ENCODE measurements at regions not wholly inside any gene's neighbourhood (a gene's known extent, or its start where the extent isn't known, plus 50 kb on each side); places are given as distances from the start of the nearest gene placed in this dataset.

DNA sequence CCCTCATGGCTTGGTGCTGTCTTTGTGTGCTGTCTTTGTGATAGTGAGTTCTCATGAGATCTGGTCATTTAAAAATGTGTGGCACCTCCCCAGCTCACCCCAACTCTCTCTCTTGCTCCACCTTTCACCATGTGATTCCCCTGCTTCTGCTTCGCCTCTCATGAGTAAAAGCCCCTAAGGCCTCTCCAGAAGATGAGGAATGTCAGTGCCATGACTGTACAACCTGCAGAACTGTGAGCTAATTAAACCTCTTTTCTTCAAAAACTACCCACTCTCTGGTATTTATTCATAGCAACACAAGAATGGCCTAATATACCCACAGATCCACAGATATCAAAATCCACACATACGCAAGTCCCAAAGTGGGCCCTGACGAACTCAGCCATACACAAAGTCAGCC lies 88.9 kb upstream of the PPP2R5A start:
- no peaks in the 10 kb centered on the region for H3K9me3 ChIP-seq (ENCODE audit: low read length)
- H3K4me3 ChIP-seq (ENCODE audit: low read length): no peak overlapping the region
- ChIA-PET CTCF (no interaction called here), POLR2A (no interaction called here)
- peaks cover 0 to 3% (median 0%) of the 10 kb centered on the region in 3 donors for H3K4me1 Mint-ChIP-seq
- peaks cover 0 to 16% (median 5%) of the 10 kb centered on the region in 3 donors for H3K36me3 Mint-ChIP-seq
- no peak overlapping the region for H3K4me3 Mint-ChIP-seq
- H3K9me3 Mint-ChIP-seq: peaks cover 3 to 12% (median 6%) of the 10 kb centered on the region in 5 donors
- H3K36me3 ChIP-seq (ENCODE audit: insufficient read depth, low read length): no peaks in the 10 kb centered on the region
- no peak overlapping the region for H3K27ac Mint-ChIP-seq
- no peaks in the 10 kb centered on the region for H3K4me1 ChIP-seq (ENCODE audit: insufficient read depth, low read length)
- no peak for DNase-seq
- no peaks in the 10 kb centered on the region for H3K27me3 ChIP-seq (ENCODE audit: insufficient read depth, low read length, poor library complexity, severe bottlenecking)
- no peak overlapping the region for H3K27ac ChIP-seq (ENCODE audit: low read depth, low read length)
- H3K27me3 Mint-ChIP-seq: peaks cover 0 to 2% of the 10 kb centered on the region in 2 donors

DNA sequence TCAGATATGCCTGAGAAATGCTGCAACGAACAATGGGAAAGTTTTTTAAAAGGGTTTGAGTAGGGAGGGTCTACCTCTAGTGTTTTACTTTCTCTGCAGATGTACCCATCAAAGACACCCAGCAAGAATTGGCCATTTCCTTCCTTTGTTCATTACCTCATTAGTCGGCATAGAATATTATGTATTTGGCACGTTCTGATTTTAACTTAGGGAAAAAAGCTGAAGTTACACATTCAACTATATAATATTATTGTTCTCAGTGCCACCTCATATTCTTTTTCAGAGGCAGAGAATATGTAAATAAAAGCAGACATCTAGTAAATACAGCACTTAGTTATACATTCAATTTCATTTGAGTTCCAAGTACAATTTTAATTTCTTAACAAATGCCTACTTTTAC lies 83.7 kb upstream of the PPP2R5A start:
- Histone ChIP-seq H3K4me1 (ENCODE audit: insufficient read depth, low read length) (no peaks in the 10 kb centered on the region), H3K27me3 (ENCODE audit: insufficient read depth, low read length, poor library complexity, severe bottlenecking) (no peaks in the 10 kb centered on the region), H3K36me3 (ENCODE audit: insufficient read depth, low read length) (no peaks in the 10 kb centered on the region), H3K27ac (ENCODE audit: low read depth, low read length) (no peak overlapping the region), H3K4me3 (ENCODE audit: low read length) (no peak overlapping the region), H3K9me3 (ENCODE audit: low read length) (no peaks in the 10 kb centered on the region)
- peak overlapping the region in 1 of 8 donors; percentile 26 for H3K27ac Mint-ChIP-seq
- peaks cover 0 to 5% (median 0%) of the 10 kb centered on the region in 5 donors for H3K9me3 Mint-ChIP-seq
- H3K4me1 Mint-ChIP-seq: peaks cover 0 to 5% (median 4%) of the 10 kb centered on the region in 3 donors
- ChIA-PET POLR2A (interaction anchor here (0.6 kb wide), 1 partner anchor 25 kb away, joined by 3 read pairs; no protein-coding TSS in a partner anchor), CTCF (interaction anchor here (1.0 to 1.2 kb wide), 2 partner anchors 10 to 39 kb away, joined by 3 read pairs; no protein-coding TSS in a partner anchor)
- H3K36me3 Mint-ChIP-seq: peaks cover 0 to under 1% (median 0%) of the 10 kb centered on the region in 3 donors
- no peak overlapping the region for H3K4me3 Mint-ChIP-seq
- DNase-seq: no peak
- H3K27me3 Mint-ChIP-seq: peaks cover 2 to 6% of the 10 kb centered on the region in 2 donors

DNA sequence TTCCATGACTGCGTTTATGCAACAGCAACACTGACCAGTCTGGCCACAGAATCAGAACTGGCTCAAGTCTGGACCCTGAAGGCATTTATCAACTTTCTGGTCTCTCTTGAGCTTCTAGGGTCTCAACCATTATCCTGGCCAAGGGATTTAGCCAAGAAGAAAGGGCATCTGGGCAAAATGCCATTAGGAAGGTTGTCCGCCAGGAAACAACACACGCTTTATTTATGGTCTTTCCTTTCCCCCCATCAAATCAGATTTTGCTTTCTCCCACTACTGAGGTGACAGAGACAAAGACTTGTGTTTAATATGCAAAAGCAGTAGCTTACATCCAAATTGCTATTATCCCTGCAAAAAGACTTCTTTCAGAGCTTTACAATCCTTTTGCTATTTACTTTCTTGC lies 81.6 kb upstream of the PPP2R5A start:
- CTCF ChIA-PET: no interaction called here
- H3K27ac ChIP-seq (ENCODE audit: low read depth, low read length): no peak overlapping the region

DNA sequence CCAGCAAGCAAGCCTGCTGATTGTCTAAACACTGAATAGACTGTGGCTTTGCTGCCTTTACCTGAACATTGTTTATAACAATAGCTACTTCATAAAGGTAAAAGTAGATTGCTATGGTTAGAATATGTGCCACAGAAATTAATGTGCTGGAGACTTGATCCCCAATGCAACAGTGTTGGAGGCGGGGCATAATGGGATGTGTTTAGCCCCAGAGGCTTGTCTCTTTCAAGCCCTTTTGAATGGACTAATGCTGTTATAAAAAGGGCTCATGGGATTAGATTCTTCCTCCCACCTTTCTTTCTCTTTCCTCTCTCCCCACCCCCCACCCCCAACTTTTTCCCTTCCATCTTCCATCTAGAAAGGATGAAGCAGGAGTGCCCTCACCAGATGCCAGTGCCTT lies 80.2 kb upstream of the PPP2R5A start:
- H3K27me3 ChIP-seq (ENCODE audit: insufficient read depth, low read length, poor library complexity, severe bottlenecking): no peaks in the 10 kb centered on the region
- peaks cover 0 to 5% (median 0%) of the 10 kb centered on the region in 5 donors for H3K9me3 Mint-ChIP-seq
- ChIA-PET CTCF (no interaction called here), POLR2A (no interaction called here)
- H3K36me3 Mint-ChIP-seq: no peaks in the 10 kb centered on the region
- DNase-seq: no peak
- peaks cover 0 to 5% (median 4%) of the 10 kb centered on the region in 3 donors for H3K4me1 Mint-ChIP-seq
- no peaks in the 10 kb centered on the region for H3K9me3 ChIP-seq (ENCODE audit: low read length)
- H3K27ac ChIP-seq (ENCODE audit: low read depth, low read length): no peak overlapping the region
- H3K27ac Mint-ChIP-seq: no peak overlapping the region
- H3K36me3 ChIP-seq (ENCODE audit: insufficient read depth, low read length): no peaks in the 10 kb centered on the region
- H3K27me3 Mint-ChIP-seq: peaks cover 3 to 6% of the 10 kb centered on the region in 2 donors
- no peak overlapping the region for H3K4me3 Mint-ChIP-seq
- no peak overlapping the region for H3K4me3 ChIP-seq (ENCODE audit: low read length)
- no peaks in the 10 kb centered on the region for H3K4me1 ChIP-seq (ENCODE audit: insufficient read depth, low read length)

More for the DNA sequence above, 81.6 kb upstream of the PPP2R5A start:
- Histone ChIP-seq H3K27me3 (ENCODE audit: insufficient read depth, low read length, poor library complexity, severe bottlenecking) (no peaks in the 10 kb centered on the region), H3K9me3 (ENCODE audit: low read length) (no peaks in the 10 kb centered on the region), H3K4me1 (ENCODE audit: insufficient read depth, low read length) (no peaks in the 10 kb centered on the region), H3K36me3 (ENCODE audit: insufficient read depth, low read length) (no peaks in the 10 kb centered on the region), H3K4me3 (ENCODE audit: low read length) (no peak overlapping the region)
- POLR2A ChIA-PET: no interaction called here
- Mint-ChIP-seq H3K27ac (no peak overlapping the region), H3K36me3 (no peaks in the 10 kb centered on the region), H3K4me1 (peaks cover 0 to 5% (median 4%) of the 10 kb centered on the region in 3 donors), H3K9me3 (peaks cover 0 to 5% (median 0%) of the 10 kb centered on the region in 5 donors), H3K4me3 (no peak overlapping the region), H3K27me3 (peaks cover 2 to 6% of the 10 kb centered on the region in 2 donors)
- DNase-seq: no peak

DNA sequence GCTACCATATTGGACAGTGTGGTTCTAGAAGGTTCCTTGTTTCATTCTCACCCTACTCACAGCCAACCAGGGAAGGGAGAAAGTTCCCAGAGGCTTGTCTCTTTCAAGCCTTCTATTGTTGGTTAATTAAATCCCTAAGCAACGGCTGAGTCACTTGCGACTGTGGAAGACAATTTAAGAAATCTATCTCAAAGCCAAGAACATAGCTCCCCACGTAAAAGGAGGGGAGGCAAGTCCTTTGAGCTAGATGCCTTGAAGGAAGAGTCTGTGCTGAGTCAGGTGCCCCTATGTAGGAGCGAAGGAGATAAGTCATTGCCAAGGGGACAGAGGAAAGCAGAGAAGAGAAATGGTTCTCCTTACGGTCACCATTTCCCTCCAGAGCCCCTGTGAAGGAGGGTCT lies 79.4 kb upstream of the PPP2R5A start:
- ChIA-PET POLR2A (no interaction called here), CTCF (no interaction called here)
- H3K4me1 Mint-ChIP-seq: peaks cover 0 to 5% (median 4%) of the 10 kb centered on the region in 3 donors
- Histone ChIP-seq H3K27ac (ENCODE audit: low read depth, low read length) (no peak overlapping the region), H3K4me3 (ENCODE audit: low read length) (no peak overlapping the region), H3K27me3 (ENCODE audit: insufficient read depth, low read length, poor library complexity, severe bottlenecking) (no peaks in the 10 kb centered on the region), H3K4me1 (ENCODE audit: insufficient read depth, low read length) (no peaks in the 10 kb centered on the region), H3K9me3 (ENCODE audit: low read length) (no peaks in the 10 kb centered on the region), H3K36me3 (ENCODE audit: insufficient read depth, low read length) (no peaks in the 10 kb centered on the region)
- H3K36me3 Mint-ChIP-seq: no peaks in the 10 kb centered on the region
- DNase-seq: no peak
- H3K4me3 Mint-ChIP-seq: no peak overlapping the region
- peaks cover 0 to 3% (median 0%) of the 10 kb centered on the region in 5 donors for H3K9me3 Mint-ChIP-seq
- H3K27me3 Mint-ChIP-seq: peaks cover 3 to 6% of the 10 kb centered on the region in 2 donors
- no peak overlapping the region for H3K27ac Mint-ChIP-seq

DNA sequence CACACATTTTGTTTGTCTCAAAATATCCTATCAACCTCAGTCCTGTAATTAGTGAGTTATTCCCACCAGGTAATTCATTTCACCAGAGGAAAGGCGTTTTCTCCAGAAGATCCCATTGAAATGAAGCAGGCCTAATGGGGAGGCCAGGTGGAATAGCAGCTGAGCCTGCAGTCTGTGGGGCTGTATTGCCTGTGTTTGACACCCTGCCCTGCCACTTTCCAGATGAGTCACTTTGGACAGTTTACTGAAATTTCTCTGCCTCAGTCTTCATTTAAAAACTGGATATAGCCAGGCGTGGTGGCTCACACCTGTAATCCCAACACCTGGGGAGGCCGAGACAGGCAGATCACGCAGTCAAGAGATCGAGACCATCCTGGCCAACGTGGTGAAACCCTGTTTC lies 78.1 kb upstream of the PPP2R5A start:
- no peaks in the 10 kb centered on the region for H3K36me3 Mint-ChIP-seq
- no peak overlapping the region for H3K4me3 Mint-ChIP-seq
- CTCF ChIA-PET: no interaction called here
- H3K27ac Mint-ChIP-seq: no peak overlapping the region
- Histone ChIP-seq H3K27ac (ENCODE audit: low read depth, low read length) (no peak overlapping the region), H3K4me3 (ENCODE audit: low read length) (no peak overlapping the region), H3K4me1 (ENCODE audit: insufficient read depth, low read length) (no peaks in the 10 kb centered on the region), H3K36me3 (ENCODE audit: insufficient read depth, low read length) (no peaks in the 10 kb centered on the region), H3K27me3 (ENCODE audit: insufficient read depth, low read length, poor library complexity, severe bottlenecking) (no peaks in the 10 kb centered on the region), H3K9me3 (ENCODE audit: low read length) (no peaks in the 10 kb centered on the region)
- no peak for DNase-seq
- POLR2A ChIA-PET: no interaction called here
- no peaks in the 10 kb centered on the region for H3K9me3 Mint-ChIP-seq
- no peaks in the 10 kb centered on the region for H3K4me1 Mint-ChIP-seq
- H3K27me3 Mint-ChIP-seq: peaks cover 3 to 6% of the 10 kb centered on the region in 2 donors

DNA sequence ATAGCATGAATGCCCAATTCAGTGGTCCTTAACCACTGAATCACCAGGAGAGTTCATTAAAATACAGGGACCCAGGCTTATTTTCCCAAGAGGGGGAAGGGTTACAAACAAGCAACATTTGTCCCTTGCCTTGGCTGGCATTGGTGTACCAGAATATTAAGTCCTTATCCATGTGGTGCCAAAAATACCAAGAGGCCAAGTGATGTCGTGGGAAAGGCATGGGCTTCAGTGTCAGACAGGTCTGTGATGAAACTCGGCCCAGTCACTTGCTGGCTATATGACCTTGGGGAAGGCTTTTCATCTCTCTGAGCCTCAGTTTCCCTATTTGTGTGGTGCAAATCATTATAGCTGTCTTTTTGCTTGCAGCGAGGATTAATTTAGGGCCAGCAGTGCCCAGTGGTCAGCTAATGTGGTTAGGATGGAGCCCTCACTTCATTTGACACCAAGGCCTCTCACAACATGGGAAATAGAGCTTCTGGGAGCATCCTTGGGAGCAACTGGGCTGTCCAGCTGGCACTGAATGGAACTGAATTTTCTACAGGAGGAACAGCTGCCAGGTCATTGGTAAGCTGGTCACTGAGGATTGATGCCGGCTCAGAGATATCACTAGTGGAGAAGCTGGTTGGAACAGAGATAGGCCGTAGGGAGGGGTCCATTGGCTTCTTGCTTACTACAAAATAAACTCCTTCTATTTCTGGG lies 77.2 kb upstream of the PPP2R5A start:
- Histone ChIP-seq H3K27me3 (ENCODE audit: insufficient read depth, low read length, poor library complexity, severe bottlenecking) (no peaks in the 10 kb centered on the region), H3K4me3 (ENCODE audit: low read length) (no peak overlapping the region), H3K27ac (ENCODE audit: low read depth, low read length) (no peak overlapping the region), H3K9me3 (ENCODE audit: low read length) (no peaks in the 10 kb centered on the region), H3K36me3 (ENCODE audit: insufficient read depth, low read length) (no peaks in the 10 kb centered on the region), H3K4me1 (ENCODE audit: insufficient read depth, low read length) (no peaks in the 10 kb centered on the region)
- Mint-ChIP-seq H3K4me1 (no peaks in the 10 kb centered on the region), H3K36me3 (no peaks in the 10 kb centered on the region), H3K9me3 (no peaks in the 10 kb centered on the region), H3K27ac (no peak overlapping the region), H3K4me3 (no peak overlapping the region), H3K27me3 (peaks cover 3 to 6% of the 10 kb centered on the region in 2 donors)
- ChIA-PET POLR2A (no interaction called here), CTCF (no interaction called here)
- no peak for DNase-seq

DNA sequence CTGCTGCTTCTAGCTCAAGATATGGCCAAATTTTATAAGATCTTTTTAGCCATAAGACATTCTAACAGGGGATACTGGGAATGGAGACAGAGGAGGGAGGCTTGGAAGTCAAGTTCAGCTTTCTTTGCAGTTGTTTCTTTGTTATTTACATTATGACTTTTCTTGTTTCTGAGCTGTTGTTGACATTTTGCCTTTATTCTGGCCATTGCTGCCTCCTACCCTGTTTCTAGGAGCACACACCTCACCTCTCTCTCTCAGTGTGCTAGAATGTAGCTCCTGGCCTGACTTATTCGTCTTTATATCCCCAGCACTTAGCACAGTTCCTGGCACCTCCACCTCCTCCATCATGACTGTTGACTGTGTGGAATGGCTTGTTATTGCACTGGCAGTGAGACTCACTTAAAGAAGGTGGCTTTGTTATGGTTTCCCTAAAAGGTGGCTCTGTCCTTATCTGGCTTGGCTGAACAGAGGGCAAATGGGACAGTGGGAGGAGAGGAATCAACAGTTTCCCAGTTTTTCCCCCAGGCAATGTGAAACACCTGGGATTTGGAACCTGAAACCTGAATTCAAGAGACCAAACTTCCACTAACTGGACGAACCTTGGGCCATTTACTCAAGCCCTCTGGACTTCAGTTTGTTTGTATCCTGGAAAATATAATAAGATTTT lies 76.1 kb upstream of the PPP2R5A start:
- no peaks in the 10 kb centered on the region for H3K9me3 Mint-ChIP-seq
- Histone ChIP-seq H3K27ac (ENCODE audit: low read depth, low read length) (no peak overlapping the region), H3K36me3 (ENCODE audit: insufficient read depth, low read length) (no peaks in the 10 kb centered on the region), H3K27me3 (ENCODE audit: insufficient read depth, low read length, poor library complexity, severe bottlenecking) (no peaks in the 10 kb centered on the region), H3K4me3 (ENCODE audit: low read length) (no peak overlapping the region), H3K4me1 (ENCODE audit: insufficient read depth, low read length) (no peaks in the 10 kb centered on the region), H3K9me3 (ENCODE audit: low read length) (no peaks in the 10 kb centered on the region)
- H3K4me3 Mint-ChIP-seq: no peak overlapping the region
- no peaks in the 10 kb centered on the region for H3K36me3 Mint-ChIP-seq
- peaks cover 3 to 6% of the 10 kb centered on the region in 2 donors for H3K27me3 Mint-ChIP-seq
- ChIA-PET POLR2A (no interaction called here), CTCF (no interaction called here)
- H3K27ac Mint-ChIP-seq: peak overlapping the region in 2 of 8 donors; percentile 17 to 27
- H3K4me1 Mint-ChIP-seq: no peaks in the 10 kb centered on the region
- DNase-seq: no peak
